ENCODE measurements at regions not wholly inside any gene's neighbourhood (a gene's known extent, or its start where the extent isn't known, plus 50 kb on each side); places are given as distances from the start of the nearest gene placed in this dataset. TPM values are rescaled to one million over a fixed set of nuclear protein-coding genes. Genes with fewer than 3 reads are reported as not detected.
"Not testable (repeated sequence)": the region's sequence is repeated elsewhere in the genome, so short reads cannot be mapped to it uniquely, and the experiment has no call there.

DNA sequence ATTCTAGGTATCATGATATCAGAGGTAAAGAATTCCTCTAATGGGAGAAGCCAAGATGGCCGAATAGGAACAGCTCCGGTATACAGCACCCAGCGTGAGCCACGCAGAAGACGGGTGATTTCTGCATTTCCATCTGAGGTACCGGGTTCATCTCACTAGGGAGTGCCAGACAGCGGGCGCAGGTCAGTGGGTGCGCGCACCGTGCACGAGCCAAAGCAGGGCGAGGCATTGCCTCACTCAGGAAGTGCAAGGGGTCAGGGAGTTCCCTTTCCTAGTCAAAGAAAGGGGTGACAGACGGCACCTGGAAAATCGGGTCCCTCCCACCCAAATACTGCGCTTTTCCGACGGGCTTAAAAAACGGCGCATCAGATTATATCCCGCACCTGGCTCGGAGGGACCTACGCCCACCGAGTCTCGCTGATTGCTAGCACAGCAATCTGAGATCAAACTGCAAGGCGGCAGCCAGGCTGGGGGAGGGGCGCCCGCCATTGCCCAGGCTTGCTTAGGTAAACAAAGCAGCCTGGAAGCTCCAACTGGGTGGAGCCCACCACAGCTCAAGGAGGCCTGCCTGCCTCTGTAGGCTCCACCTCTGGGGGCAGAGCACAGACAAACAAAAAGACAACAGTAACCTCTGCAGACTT lies 70.4 kb upstream of the ALCAM start:
- WGBS (ENCODE audit: insufficient coverage), result 94% methylated on average over 20 of the region's 28 CpGs
- not testable (repeated sequence) for H3K4me3 ChIP-seq (ENCODE audit: low read depth, low read length)

GRCh38 chr3:105304487-105304886 lies 62.2 kb upstream of the ALCAM start:
- no peaks in the 10 kb centered on the region for H3K36me3 ChIP-seq (ENCODE audit: control insufficient read depth, insufficient read depth, low read length)
- H3K27me3 ChIP-seq (ENCODE audit: control insufficient read depth, insufficient read depth, low read length), result no peaks in the 10 kb centered on the region
- no peak overlapping the region for H3K4me3 ChIP-seq (ENCODE audit: low read depth, low read length)
- peaks cover 3% of the 10 kb centered on the region for H3K9me3 ChIP-seq (ENCODE audit: control insufficient read depth, insufficient read depth, low read length)
- H3K4me1 ChIP-seq (ENCODE audit: control insufficient read depth, insufficient read depth, low read length), result no peaks in the 10 kb centered on the region
- no CpG with 5 or more reads among the region's 1 CpG for WGBS (ENCODE audit: insufficient coverage)
- no peak for DNase-seq (ENCODE audit: low read depth in 4 of 6, low spot score in 6 of 6)
- no peak overlapping the region for H3K27ac ChIP-seq (ENCODE audit: low read depth, low read length)

More for the DNA sequence above, 70.4 kb upstream of the ALCAM start:
- not testable (repeated sequence) for H3K4me1 ChIP-seq (ENCODE audit: control insufficient read depth, insufficient read depth, low read length); H3K9me3 ChIP-seq (ENCODE audit: control insufficient read depth, insufficient read depth, low read length); H3K36me3 ChIP-seq (ENCODE audit: control insufficient read depth, insufficient read depth, low read length); DNase-seq (ENCODE audit: low read depth in 4 of 6, low spot score in 6 of 6); H3K27ac ChIP-seq (ENCODE audit: low read depth, low read length); H3K27me3 ChIP-seq (ENCODE audit: control insufficient read depth, insufficient read depth, low read length)

DNA sequence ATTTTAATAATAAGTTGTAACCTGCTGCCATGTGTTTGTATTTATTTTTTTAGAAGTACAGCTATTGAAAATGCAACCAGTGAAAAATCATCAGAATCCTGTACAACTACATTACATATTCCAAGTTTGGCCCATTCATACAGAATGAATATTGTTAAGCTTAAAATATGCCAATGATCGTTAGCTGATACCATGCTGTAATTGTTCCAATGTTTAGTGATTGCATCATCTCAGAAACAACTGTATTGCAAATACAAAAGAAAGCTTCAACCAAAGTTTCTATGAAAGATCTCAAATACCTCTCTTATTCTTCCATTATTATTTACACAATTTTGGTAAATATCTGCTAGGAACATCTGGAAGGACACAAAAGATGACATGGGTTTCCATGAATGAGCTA lies 51.6 kb upstream of the ALCAM start:
- Histone ChIP-seq H3K27me3 (ENCODE audit: control insufficient read depth, insufficient read depth, low read length) (no peaks in the 10 kb centered on the region), H3K4me1 (ENCODE audit: control insufficient read depth, insufficient read depth, low read length) (no peaks in the 10 kb centered on the region), H3K36me3 (ENCODE audit: control insufficient read depth, insufficient read depth, low read length) (no peaks in the 10 kb centered on the region), H3K4me3 (ENCODE audit: low read depth, low read length) (no peak overlapping the region), H3K9me3 (ENCODE audit: control insufficient read depth, insufficient read depth, low read length) (no peaks in the 10 kb centered on the region), H3K27ac (ENCODE audit: low read depth, low read length) (no peak overlapping the region)
- no CpG with 5 or more reads among the region's 1 CpG for WGBS (ENCODE audit: insufficient coverage)
- no peak for DNase-seq (ENCODE audit: low read depth in 4 of 6, low spot score in 6 of 6)

- H3K4me3 ChIP-seq (ENCODE audit: low read depth, low read length), result no peak overlapping the region
- DNase-seq (ENCODE audit: low read depth in 4 of 6, low spot score in 6 of 6), result peak in 1 of 6 donors; percentile 73
- H3K4me1 ChIP-seq (ENCODE audit: control insufficient read depth, insufficient read depth, low read length), result no peaks in the 10 kb centered on the region
- H3K27ac ChIP-seq (ENCODE audit: low read depth, low read length), result no peak overlapping the region
- WGBS (ENCODE audit: insufficient coverage), result no CpG with 5 or more reads among the region's 3 CpGs
- H3K27me3 ChIP-seq (ENCODE audit: control insufficient read depth, insufficient read depth, low read length), result no peaks in the 10 kb centered on the region
- H3K36me3 ChIP-seq (ENCODE audit: control insufficient read depth, insufficient read depth, low read length), result no peaks in the 10 kb centered on the region
- no peaks in the 10 kb centered on the region for H3K9me3 ChIP-seq (ENCODE audit: control insufficient read depth, insufficient read depth, low read length)
Observed at GRCh38 chr3:105315815-105316214, 50.9 kb upstream of the ALCAM start.

- no peaks in the 10 kb centered on the region for H3K9me3 ChIP-seq (ENCODE audit: control insufficient read depth, insufficient read depth, low read length)
- H3K4me1 ChIP-seq (ENCODE audit: control insufficient read depth, insufficient read depth, low read length), result no peaks in the 10 kb centered on the region
- no peaks in the 10 kb centered on the region for H3K27me3 ChIP-seq (ENCODE audit: control insufficient read depth, insufficient read depth, low read length)
- 100% methylated on average over 2 of the region's 2 CpGs for WGBS (ENCODE audit: insufficient coverage)
- no peak overlapping the region for H3K4me3 ChIP-seq (ENCODE audit: low read depth, low read length)
- H3K27ac ChIP-seq (ENCODE audit: low read depth, low read length), result no peak overlapping the region
- no peaks in the 10 kb centered on the region for H3K36me3 ChIP-seq (ENCODE audit: control insufficient read depth, insufficient read depth, low read length)
- DNase-seq (ENCODE audit: low read depth in 4 of 6, low spot score in 6 of 6), result peak in 1 of 6 donors; percentile 21
Observed at GRCh38 chr3:105316331-105316730, 50.4 kb upstream of the ALCAM start.

Small RNA genes lying in the stretch of these regions (small RNA-seq; reads per million reads assigned to genes)
- gene MIR548AB (ENCODE audit: low replicate concordance) (not detected), gene NDUFA4P2 (ENCODE audit: low replicate concordance) (not detected), gene RNU1-43P (ENCODE audit: low replicate concordance) (not detected), gene RNU6-461P (ENCODE audit: low replicate concordance) (not detected), gene TUBBP11 (ENCODE audit: low replicate concordance) (not detected)
